ENCODE measurements at regions not wholly inside any gene's neighbourhood (a gene's known extent, or its start where the extent isn't known, plus 50 kb on each side); places are given as distances from the start of the nearest gene placed in this dataset.
"Not testable (repeated sequence)": the region's sequence is repeated elsewhere in the genome, so short reads cannot be mapped to it uniquely, and the experiment has no call there.

GRCh38 chr17:20823905-20824304 lies 218.9 kb downstream of the USP22 start:
- Histone ChIP-seq H3K27ac (no peak overlapping the region), H3K79me2 (ENCODE audit: low read depth) (no peaks in the 10 kb centered on the region), H3K4me2 (no peak overlapping the region), H2AFZ (no peak overlapping the region), H3F3A (ENCODE audit: insufficient read depth, low read depth) (no peaks in the 10 kb centered on the region), H3K9me2 (ENCODE audit: insufficient read depth) (no peaks in the 10 kb centered on the region), H3K36me3 (ENCODE audit: low read depth) (no peaks in the 10 kb centered on the region), H3K4me1 (replicated peaks; ENCODE audit: insufficient read depth) (no peaks in the 10 kb centered on the region), H3K4me3 (no peak overlapping the region), H4K20me1 (ENCODE audit: insufficient read depth) (no peaks in the 10 kb centered on the region), H3K27me3 (ENCODE audit: insufficient read depth, low read depth) (no peaks in the 10 kb centered on the region), H3K9me3 (ENCODE audit: insufficient read depth, low read depth) (no peaks in the 10 kb centered on the region)
- BruUV-seq (replicated peaks): no TSS peak
- TF ChIP-seq CTCF (conservative IDR thresholded peaks at IDR 0.05) (no peak), EZH2 (IDR thresholded peaks at IDR 0.05; ENCODE audit: low read depth) (no peak)
- POLR2A ChIA-PET (ENCODE audit: unreplicated experiment): no interaction called here
- intact Hi-C loops (cut with micrococcal nuclease; ENCODE audit: unreplicated experiment): no loop called here
- CTCF ChIA-PET: no interaction called here
- DNase-seq: no peak

- DNase-seq: no peak
- no peaks in the 10 kb centered on the region for H3K27me3 ChIP-seq (ENCODE audit: insufficient read depth, low read depth)
- BruUV-seq (replicated peaks): no TSS peak
- TF ChIP-seq CTCF (conservative IDR thresholded peaks at IDR 0.05): no peak
- no peak for TF ChIP-seq EZH2 (IDR thresholded peaks at IDR 0.05; ENCODE audit: low read depth)
- H3K27ac ChIP-seq: no peak overlapping the region
- intact Hi-C loops (cut with micrococcal nuclease; ENCODE audit: unreplicated experiment): no loop called here
- H3F3A ChIP-seq (ENCODE audit: insufficient read depth, low read depth): no peaks in the 10 kb centered on the region
- H3K4me3 ChIP-seq: no peak overlapping the region
- ChIA-PET CTCF (interaction anchor here (0.6 kb wide), 1 partner anchor 688 kb away, joined by 3 read pairs; no protein-coding TSS in a partner anchor), POLR2A (ENCODE audit: unreplicated experiment) (no interaction called here)
- no peak overlapping the region for H3K4me2 ChIP-seq
- no peaks in the 10 kb centered on the region for H3K9me3 ChIP-seq (ENCODE audit: insufficient read depth, low read depth)
- H3K4me1 ChIP-seq (replicated peaks; ENCODE audit: insufficient read depth): no peaks in the 10 kb centered on the region
- no peak overlapping the region for H2AFZ ChIP-seq
- H3K79me2 ChIP-seq (ENCODE audit: low read depth): no peaks in the 10 kb centered on the region
- no peaks in the 10 kb centered on the region for H3K9me2 ChIP-seq (ENCODE audit: insufficient read depth)
- no peaks in the 10 kb centered on the region for H3K36me3 ChIP-seq (ENCODE audit: low read depth)
- H4K20me1 ChIP-seq (ENCODE audit: insufficient read depth): no peaks in the 10 kb centered on the region
These were observed 217.3 kb downstream of the USP22 start for GRCh38 chr17:20825539-20825938.

GRCh38 chr17:20840453-20840852 lies 202.4 kb downstream of the USP22 start:
- POLR2A ChIA-PET (ENCODE audit: unreplicated experiment): interaction anchor here (0.7 kb wide), 1 partner anchor 635 kb away, joined by 4 read pairs; no protein-coding TSS in a partner anchor
- DNase-seq; H3K9me2 ChIP-seq (ENCODE audit: insufficient read depth); H3K27ac ChIP-seq; BruUV-seq (replicated peaks); H4K20me1 ChIP-seq (ENCODE audit: insufficient read depth); H3K27me3 ChIP-seq (ENCODE audit: insufficient read depth, low read depth); H2AFZ ChIP-seq; H3K4me1 ChIP-seq (replicated peaks; ENCODE audit: insufficient read depth); H3K36me3 ChIP-seq (ENCODE audit: low read depth); H3K4me2 ChIP-seq; CTCF ChIA-PET; H3F3A ChIP-seq (ENCODE audit: insufficient read depth, low read depth); H3K9me3 ChIP-seq (ENCODE audit: insufficient read depth, low read depth); H3K79me2 ChIP-seq (ENCODE audit: low read depth); H3K4me3 ChIP-seq: not testable (repeated sequence)
- intact Hi-C loops (cut with micrococcal nuclease; ENCODE audit: unreplicated experiment): loop anchor here (10.0 kb wide), 1 partner anchor 616 kb away; no protein-coding TSS in a partner anchor

- H3K36me3 ChIP-seq (ENCODE audit: low read depth); H3K79me2 ChIP-seq (ENCODE audit: low read depth); CTCF ChIA-PET; BruUV-seq (replicated peaks); H3K27me3 ChIP-seq (ENCODE audit: insufficient read depth, low read depth); H3K4me2 ChIP-seq; H3F3A ChIP-seq (ENCODE audit: insufficient read depth, low read depth); H3K4me1 ChIP-seq (replicated peaks; ENCODE audit: insufficient read depth); H2AFZ ChIP-seq; H3K9me3 ChIP-seq (ENCODE audit: insufficient read depth, low read depth); H3K4me3 ChIP-seq; H3K9me2 ChIP-seq (ENCODE audit: insufficient read depth); DNase-seq; POLR2A ChIA-PET (ENCODE audit: unreplicated experiment); H3K27ac ChIP-seq; H4K20me1 ChIP-seq (ENCODE audit: insufficient read depth): not testable (repeated sequence)
- intact Hi-C loops (cut with micrococcal nuclease; ENCODE audit: unreplicated experiment): loop anchor here (10.0 kb wide), 1 partner anchor 616 kb away; no protein-coding TSS in a partner anchor
These were observed 201.6 kb downstream of the USP22 start for GRCh38 chr17:20840987-20841865.

- H3K9me2 ChIP-seq (ENCODE audit: insufficient read depth); H4K20me1 ChIP-seq (ENCODE audit: insufficient read depth); H3K79me2 ChIP-seq (ENCODE audit: low read depth); H3K4me2 ChIP-seq; H3K36me3 ChIP-seq (ENCODE audit: low read depth); DNase-seq; H3K4me1 ChIP-seq (replicated peaks; ENCODE audit: insufficient read depth); H3K9me3 ChIP-seq (ENCODE audit: insufficient read depth, low read depth); H3F3A ChIP-seq (ENCODE audit: insufficient read depth, low read depth); CTCF ChIA-PET; H3K27me3 ChIP-seq (ENCODE audit: insufficient read depth, low read depth); POLR2A ChIA-PET (ENCODE audit: unreplicated experiment); H2AFZ ChIP-seq; H3K27ac ChIP-seq; H3K4me3 ChIP-seq; BruUV-seq (replicated peaks): not testable (repeated sequence)
- intact Hi-C loops (cut with micrococcal nuclease; ENCODE audit: unreplicated experiment): loop anchor here (10.0 kb wide), 1 partner anchor 617 kb away; no protein-coding TSS in a partner anchor
These were observed 200.8 kb downstream of the USP22 start for GRCh38 chr17:20842012-20842411.

- DNase-seq, H3K4me3 ChIP-seq: not testable (repeated sequence)
These were observed 199.6 kb downstream of the USP22 start for GRCh38 chr17:20843261-20843660.

More at GRCh38 chr17:20843261-20843660, 199.6 kb downstream of the USP22 start:
- intact Hi-C loops (cut with micrococcal nuclease; ENCODE audit: unreplicated experiment): loop anchor here (10.0 kb wide), 1 partner anchor 618 kb away; no protein-coding TSS in a partner anchor
- CTCF ChIA-PET: interaction anchor here (1.7 kb wide), 1 partner anchor 150 kb away, joined by 10 read pairs; no protein-coding TSS in a partner anchor
- H3K4me2 ChIP-seq; H3K36me3 ChIP-seq (ENCODE audit: low read depth); BruUV-seq (replicated peaks); H3K4me1 ChIP-seq (replicated peaks; ENCODE audit: insufficient read depth); H3K27ac ChIP-seq; H3K9me3 ChIP-seq (ENCODE audit: insufficient read depth, low read depth); H3K9me2 ChIP-seq (ENCODE audit: insufficient read depth); H3K79me2 ChIP-seq (ENCODE audit: low read depth); POLR2A ChIA-PET (ENCODE audit: unreplicated experiment); H3K27me3 ChIP-seq (ENCODE audit: insufficient read depth, low read depth); H2AFZ ChIP-seq; H4K20me1 ChIP-seq (ENCODE audit: insufficient read depth); H3F3A ChIP-seq (ENCODE audit: insufficient read depth, low read depth): not testable (repeated sequence)
